ENCODE measurements at regions not wholly inside any gene's neighbourhood (a gene's known extent, or its start where the extent isn't known, plus 50 kb on each side); places are given as distances from the start of the nearest gene placed in this dataset.

- TF ChIP-seq EZH2 (IDR thresholded peaks at IDR 0.05; ENCODE audit: insufficient read depth, poor library complexity, severe bottlenecking), result no peak
- no peak for TF ChIP-seq EZH2phosphoT487 (IDR thresholded peaks at IDR 0.05; ENCODE audit: insufficient read depth, low read depth)
Measured at GRCh38 chr6:20024978-20025377, 187.3 kb downstream of the MBOAT1 start.

Data from GM23248 (cell line).